SK-N-DZ (cell line): ENCODE measurements at regions not wholly inside any gene's neighbourhood (a gene's known extent, or its start where the extent isn't known, plus 50 kb on each side); places are given as distances from the start of the nearest gene placed in this dataset.
"Not testable (repeated sequence)": the region's sequence is repeated elsewhere in the genome, so short reads cannot be mapped to it uniquely, and the experiment has no call there.

Experiments used
- DNase-seq: peaks from one replicate; pipeline ENCODE4 v3.0.0-alpha.2; 2015; ENCODE audit warnings: low spot score

GRCh38 chr18:28439870-28440269 lies 262.9 kb upstream of the CDH2 start:
- DNase-seq = peak; percentile 6

GRCh38 chr18:28438381-28438780 lies 261.5 kb upstream of the CDH2 start:
- DNase-seq = no peak

GRCh38 chr18:28432339-28432738 lies 255.4 kb upstream of the CDH2 start:
- DNase-seq = no peak

DNA sequence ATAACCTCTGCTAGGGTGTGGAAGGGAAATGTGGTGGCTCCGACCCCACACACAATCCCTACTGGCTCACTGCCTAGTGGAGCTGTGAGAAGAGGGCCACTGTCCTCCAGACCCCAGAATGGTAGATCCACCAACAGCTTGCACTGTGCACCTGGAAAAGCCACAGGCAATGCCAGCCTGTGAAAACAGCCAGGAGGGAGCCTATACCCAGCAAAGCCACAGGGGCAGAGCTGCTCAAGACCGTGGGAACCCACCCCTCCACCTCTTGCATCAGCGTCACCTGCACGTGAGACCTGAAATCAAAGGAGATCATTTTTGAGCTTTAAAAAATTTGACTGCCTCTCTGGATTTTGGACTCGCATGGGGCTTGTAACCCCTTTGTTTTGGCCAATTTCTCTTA lies 249.0 kb upstream of the CDH2 start:
- DNase-seq = no peak

GRCh38 chr18:28422577-28422976 lies 245.6 kb upstream of the CDH2 start:
- DNase-seq = no peak

GRCh38 chr18:28421950-28422349 lies 245.0 kb upstream of the CDH2 start:
- DNase-seq = not testable (repeated sequence)

- no peak for DNase-seq
Measured at GRCh38 chr18:28412521-28412920, 235.6 kb upstream of the CDH2 start.

DNA sequence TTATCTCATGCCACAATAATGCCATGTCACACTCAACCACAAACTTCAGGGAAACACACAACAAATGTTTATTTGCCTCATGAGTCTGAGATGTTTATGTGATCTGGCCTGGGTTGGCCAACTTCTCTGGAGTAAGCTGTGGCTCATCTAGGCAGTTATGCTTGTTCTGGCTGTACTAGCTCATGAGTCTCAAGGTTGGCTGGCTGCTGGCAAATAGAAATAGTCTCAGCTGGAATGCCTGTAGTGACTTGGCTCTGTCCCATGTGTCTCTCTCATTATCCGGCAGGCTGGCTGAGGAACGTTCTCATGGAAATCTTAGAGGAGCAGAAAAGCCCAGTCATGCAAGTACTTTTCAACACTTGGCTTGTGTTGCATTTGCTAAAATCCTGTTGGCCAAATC lies 234.9 kb upstream of the CDH2 start:
- DNase-seq = no peak

- DNase-seq = no peak
Measured at GRCh38 chr18:28409811-28410210, 232.9 kb upstream of the CDH2 start.

- no peak for DNase-seq
Measured at GRCh38 chr18:28408528-28408927, 231.6 kb upstream of the CDH2 start.

- DNase-seq = no peak
Measured at GRCh38 chr18:28407681-28408080, 230.8 kb upstream of the CDH2 start.

- no peak for DNase-seq
Measured at GRCh38 chr18:28406533-28406932, 229.6 kb upstream of the CDH2 start.

- DNase-seq = no peak
Measured at GRCh38 chr18:28404694-28405093, 227.8 kb upstream of the CDH2 start.

DNA sequence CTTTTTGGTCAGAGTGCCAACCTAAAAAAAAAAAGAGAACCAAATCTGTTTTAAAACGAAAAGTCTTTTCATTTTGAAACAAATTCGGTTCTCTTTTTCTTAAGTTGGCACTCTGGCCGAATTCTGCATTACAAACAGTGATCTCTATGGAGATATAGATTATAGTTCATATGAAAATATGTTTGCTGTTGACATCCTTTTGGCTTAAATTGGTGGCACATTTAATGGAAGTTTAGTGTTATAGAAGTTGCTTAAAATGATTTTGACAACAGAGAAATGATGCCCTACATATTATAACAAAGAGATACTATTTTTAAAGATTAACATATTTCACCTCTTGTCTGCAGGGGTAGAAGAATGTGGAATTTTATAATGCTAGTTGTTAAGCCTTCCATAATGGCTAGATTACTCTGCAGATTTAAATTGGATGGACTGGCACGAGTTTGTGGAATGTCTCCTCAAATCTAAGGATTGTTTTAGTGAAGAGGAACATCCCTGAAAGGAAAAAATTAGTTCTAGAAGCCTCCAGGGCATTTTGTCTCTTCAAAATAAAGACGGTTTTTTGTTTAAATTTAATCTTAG lies 222.9 kb upstream of the CDH2 start:
- no peak for DNase-seq

DNA sequence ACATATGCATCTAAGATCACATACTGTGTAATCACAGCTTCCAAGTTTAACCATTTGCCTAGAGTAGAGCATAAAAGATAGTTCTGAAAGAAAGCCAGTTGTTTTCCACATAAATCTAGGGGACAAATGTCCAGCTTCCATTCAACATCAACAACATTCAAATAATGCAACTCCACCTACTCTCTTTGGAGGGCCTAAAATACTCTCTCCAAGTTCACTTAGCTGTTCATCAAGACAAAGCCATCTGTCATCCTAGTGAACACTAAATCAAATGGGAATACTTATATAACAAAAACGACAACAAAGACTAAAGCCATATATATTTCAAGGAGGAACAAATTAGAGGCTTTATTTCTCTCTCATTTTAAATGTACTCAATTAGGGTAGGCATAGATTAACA lies 221.5 kb upstream of the CDH2 start:
- DNase-seq = no peak

DNA sequence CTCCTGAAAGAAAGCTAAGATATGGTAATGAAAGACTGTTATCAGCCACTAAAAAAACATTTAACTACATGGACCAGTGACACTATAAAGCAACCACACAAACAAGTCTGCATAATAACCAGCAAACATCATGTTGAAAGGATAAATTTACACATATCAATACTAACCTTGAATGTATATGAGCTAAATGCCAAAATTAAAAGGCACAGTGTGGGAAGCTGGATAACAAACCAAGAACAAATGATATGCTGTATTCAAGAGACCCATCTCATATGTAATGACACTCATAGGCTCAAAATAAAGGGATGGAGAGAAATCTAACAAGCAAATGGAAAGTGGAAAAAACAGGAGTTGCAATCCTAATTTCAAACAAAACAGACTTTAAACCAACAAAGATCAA lies 213.1 kb upstream of the CDH2 start:
- no peak for DNase-seq

- no peak for DNase-seq
Measured at GRCh38 chr18:28382215-28382879, 205.4 kb upstream of the CDH2 start.

DNA sequence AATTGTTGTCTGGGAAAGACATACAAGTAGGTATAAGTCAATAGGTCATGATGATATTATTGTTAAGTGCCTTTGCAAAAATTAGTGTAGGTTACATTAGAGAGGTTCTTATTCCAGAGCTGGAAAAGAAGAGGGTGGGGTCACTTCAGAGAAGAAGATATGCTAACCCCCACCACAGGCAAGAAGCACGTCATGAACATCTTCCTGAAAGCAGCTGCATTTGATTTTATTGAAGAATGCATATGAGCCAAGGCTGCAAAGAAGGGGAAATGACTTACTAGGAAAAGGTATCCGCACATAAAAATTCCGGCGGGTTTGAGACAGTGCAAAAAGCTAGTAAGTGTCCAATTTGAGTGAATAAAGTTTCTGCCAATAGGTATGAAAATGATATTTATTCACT lies 195.3 kb upstream of the CDH2 start:
- DNase-seq = no peak

DNA sequence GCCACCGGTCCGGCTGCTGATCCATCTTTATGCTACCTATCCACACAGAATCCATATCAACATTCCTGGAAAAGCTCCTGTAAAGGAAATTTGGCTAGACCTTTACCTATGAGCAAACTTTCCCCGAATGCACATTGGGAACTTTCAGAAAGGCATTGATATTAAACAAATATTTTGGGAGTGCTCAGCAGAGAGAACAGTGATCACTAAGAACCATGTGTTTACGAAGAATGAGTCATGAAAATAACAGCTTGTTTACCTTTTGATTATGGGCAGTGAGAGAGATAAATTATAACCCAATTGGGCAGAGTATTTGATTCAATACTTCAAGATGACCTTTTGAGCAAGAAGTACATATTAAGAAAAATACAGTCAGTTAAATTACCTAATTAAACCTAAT lies 189.7 kb upstream of the CDH2 start:
- DNase-seq = no peak

DNA sequence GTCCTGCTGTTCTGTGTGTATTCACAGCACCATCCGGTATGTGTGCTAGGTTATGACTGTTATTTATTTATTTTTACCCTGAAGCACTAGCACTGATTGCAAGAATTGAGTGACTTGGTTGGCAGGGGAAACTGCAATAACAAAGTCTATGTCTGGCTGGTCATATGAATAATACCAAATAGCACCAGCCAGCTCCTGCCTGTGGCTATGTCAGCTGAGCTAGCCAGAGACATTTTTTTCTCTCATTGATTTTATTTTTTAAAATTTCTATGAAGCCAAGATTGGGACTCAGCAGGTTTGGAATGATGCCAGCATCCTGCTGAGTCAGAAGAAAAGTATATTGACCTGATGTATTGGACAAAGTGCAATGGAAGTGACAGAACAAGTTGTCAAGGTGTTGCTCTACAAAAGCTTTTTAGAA lies 188.5 kb upstream of the CDH2 start:
- DNase-seq = no peak

- no peak for DNase-seq
Measured at GRCh38 chr18:28363124-28363523, 186.2 kb upstream of the CDH2 start.

DNA sequence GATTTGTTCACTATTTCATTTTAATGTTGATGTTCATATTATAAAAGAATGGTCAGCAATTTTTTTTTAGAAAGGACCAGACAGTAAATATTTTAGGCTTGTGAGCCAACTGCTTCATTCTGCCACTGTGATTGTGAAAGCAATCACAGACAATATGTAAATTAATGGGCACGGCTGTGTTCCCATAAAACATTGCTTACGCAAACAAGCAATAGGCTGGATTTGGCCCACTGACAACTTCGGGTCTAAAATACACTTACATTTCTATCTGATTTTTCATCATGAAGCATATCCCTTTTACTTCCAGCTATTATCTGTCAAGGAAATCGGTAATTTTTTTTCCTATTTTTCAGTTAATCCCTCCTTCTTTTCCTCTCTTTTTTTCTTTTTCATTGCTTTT lies 182.2 kb upstream of the CDH2 start:
- DNase-seq = no peak

DNA sequence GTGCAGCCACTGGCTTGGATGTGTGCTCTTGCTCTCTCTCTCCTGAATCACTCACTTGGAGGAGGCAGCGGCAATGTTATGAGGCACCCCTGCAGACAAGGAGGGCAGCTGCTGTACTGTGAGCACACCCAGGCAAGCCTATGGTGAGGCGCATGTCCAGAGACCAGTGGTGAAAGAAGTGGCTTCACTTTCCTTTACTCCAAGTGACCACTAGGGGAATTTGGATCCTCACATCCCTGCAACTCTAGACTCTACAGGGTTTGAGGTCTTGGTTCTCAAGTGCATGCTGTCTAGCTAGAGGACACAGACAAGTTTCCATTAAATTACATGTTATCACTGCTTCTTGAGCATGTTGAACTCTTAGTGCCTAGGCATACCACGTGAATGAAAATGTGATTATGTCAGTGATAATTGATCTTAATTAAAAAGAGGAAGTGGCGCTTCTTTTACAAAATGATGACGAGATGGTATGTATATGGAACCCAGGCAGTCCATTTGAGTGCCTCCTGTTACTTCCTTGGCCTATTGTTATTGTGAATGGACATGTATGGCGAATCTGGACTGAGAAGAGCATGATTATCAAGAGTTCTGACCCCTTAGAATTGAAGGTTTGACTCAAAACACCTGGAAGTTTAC lies 181.0 kb upstream of the CDH2 start:
- peak; percentile 40 for DNase-seq
